ENCODE measurements at regions not wholly inside any gene's neighbourhood (a gene's known extent, or its start where the extent isn't known, plus 50 kb on each side); places are given as distances from the start of the nearest gene placed in this dataset.

DNA sequence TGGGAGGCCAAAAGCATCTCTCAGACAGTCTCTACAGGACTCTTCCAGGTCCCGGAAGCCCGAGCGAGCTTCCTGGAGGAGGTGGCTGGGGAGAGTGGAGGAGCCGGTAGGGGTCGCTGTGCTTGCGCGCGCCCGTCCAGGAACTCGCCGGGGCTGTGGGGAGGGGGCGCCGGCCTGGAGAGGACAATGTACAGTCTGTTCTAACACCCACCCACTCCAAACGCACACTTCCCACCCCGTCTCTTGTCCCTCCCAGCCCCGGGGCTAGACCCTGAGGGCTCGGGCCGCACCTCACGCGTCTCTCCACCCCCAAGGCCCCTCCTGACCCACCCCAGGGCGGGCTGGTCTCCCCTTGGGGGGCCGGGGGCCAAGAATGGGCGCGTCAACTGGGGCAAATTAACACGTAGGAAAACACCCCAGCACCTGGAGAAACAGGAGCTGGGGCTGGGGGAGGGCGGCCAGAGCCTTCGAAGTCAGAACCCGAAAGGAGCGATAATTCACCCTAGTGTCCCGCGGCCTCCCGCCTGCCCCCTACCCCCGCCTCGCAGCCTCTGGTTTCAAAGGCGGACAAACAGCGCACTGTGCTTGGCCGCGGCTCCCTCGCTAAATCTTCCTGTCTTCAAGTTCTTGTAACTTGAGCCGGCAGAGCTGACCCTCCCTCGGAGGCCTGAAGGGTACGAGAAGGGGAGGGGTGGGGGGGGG, 103.2 kb upstream of the FOXP4 start:
- DNase-seq (ENCODE audit: low spot score) = no peak
- H3K27ac ChIP-seq (ENCODE audit: poor library complexity, severe bottlenecking) = no peak overlapping the region
- no peaks in the 10 kb centered on the region for H3K36me3 ChIP-seq (ENCODE audit: low read depth)
- peaks cover 14% of the 10 kb centered on the region for H3K27me3 ChIP-seq (ENCODE audit: insufficient read depth, poor library complexity, severe bottlenecking)
- no peaks in the 10 kb centered on the region for H3K9me3 ChIP-seq (ENCODE audit: severe bottlenecking)
- TF ChIP-seq, protein P1, sequence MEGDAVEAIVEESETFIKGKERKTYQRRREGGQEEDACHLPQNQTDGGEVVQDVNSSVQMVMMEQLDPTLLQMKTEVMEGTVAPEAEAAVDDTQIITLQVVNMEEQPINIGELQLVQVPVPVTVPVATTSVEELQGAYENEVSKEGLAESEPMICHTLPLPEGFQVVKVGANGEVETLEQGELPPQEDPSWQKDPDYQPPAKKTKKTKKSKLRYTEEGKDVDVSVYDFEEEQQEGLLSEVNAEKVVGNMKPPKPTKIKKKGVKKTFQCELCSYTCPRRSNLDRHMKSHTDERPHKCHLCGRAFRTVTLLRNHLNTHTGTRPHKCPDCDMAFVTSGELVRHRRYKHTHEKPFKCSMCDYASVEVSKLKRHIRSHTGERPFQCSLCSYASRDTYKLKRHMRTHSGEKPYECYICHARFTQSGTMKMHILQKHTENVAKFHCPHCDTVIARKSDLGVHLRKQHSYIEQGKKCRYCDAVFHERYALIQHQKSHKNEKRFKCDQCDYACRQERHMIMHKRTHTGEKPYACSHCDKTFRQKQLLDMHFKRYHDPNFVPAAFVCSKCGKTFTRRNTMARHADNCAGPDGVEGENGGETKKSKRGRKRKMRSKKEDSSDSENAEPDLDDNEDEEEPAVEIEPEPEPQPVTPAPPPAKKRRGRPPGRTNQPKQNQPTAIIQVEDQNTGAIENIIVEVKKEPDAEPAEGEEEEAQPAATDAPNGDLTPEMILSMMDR (IDR thresholded peaks at IDR 0.05; ENCODE audit: poor library complexity, severe bottlenecking) = peak; percentile 4
- 0 out of 3 replicates have a peak, but pooled peaks have one; percentile 35 for ATAC-seq (ENCODE audit: low read depth)
- no peaks in the 10 kb centered on the region for H3K4me1 ChIP-seq (ENCODE audit: insufficient read depth, poor library complexity, severe bottlenecking)
- no peak overlapping the region for H3K4me3 ChIP-seq (ENCODE audit: severe bottlenecking)

DNA sequence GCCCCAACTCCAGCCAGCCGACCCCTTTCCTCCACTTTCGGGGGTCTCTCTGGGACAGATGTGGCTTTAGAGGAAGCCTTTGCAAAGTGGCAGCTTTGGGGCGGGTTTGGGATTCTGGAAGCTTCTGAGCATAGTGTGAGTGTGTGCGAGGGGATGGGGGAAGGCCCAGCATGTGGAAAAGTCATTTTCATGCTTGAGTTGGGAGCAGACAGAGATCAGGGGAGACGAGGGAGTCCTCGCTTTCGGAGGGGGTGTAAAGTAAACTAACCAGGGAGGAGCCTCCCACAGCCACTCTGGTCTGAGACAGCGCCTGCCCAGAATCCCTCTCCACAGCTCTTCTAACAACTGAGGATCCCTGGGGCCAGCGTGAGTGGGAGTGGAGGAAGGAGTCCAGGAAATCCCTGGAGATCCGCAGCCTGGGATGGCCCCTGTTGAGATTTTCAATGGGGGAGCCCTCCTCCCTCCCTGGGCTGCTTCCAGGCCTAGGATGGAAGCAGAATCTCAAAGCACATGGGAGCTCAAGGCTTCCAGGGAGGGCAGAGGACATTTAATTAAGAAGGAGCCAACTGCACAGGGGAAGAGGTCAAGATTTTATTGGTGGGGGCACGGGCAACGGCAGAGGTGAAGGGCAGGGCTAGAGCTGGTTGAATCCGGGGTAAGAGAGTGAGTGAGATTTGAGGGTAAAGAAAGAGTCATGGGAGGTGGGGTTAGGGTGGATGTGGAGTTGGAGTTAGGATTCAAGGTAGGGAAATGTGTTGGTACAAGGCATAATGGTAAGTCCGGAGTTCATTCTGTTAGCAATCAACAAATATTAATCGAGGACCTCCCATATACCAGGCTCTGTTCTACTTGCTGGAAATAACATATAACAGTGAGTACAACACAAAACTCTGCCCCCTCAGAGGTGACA, 102.3 kb upstream of the FOXP4 start:
- TF ChIP-seq, protein P1 (IDR thresholded peaks at IDR 0.05; ENCODE audit: poor library complexity, severe bottlenecking) = no peak
- DNase-seq (ENCODE audit: low spot score) (no peak), ATAC-seq (ENCODE audit: low read depth) (no peak)
- Histone ChIP-seq H3K27me3 (ENCODE audit: insufficient read depth, poor library complexity, severe bottlenecking) (peaks cover 14% of the 10 kb centered on the region), H3K4me3 (ENCODE audit: severe bottlenecking) (no peak overlapping the region), H3K36me3 (ENCODE audit: low read depth) (no peaks in the 10 kb centered on the region), H3K27ac (ENCODE audit: poor library complexity, severe bottlenecking) (no peak overlapping the region), H3K9me3 (ENCODE audit: severe bottlenecking) (no peaks in the 10 kb centered on the region), H3K4me1 (ENCODE audit: insufficient read depth, poor library complexity, severe bottlenecking) (no peaks in the 10 kb centered on the region)

DNA sequence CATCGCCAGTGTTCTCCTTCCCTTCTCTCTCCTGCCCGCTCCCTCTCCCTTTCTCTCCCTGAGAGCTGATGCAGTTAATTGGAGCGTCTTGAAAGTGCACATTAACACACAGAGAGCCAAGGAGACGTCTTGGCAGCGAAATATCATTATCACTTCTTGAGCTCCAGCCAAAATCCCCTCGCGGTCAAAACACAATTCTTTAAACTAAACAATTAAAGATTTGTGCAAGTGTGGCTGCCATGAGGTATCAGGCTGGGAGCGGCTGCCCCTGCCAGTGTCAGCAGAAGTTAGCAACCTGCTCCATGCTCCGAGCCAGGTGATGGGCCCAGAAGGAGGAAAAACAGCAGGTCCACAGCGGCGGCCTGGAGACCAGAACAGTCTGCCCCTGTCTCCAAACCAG, 100.9 kb upstream of the FOXP4 start:
- ATAC-seq (ENCODE audit: low read depth) = no peak

DNA sequence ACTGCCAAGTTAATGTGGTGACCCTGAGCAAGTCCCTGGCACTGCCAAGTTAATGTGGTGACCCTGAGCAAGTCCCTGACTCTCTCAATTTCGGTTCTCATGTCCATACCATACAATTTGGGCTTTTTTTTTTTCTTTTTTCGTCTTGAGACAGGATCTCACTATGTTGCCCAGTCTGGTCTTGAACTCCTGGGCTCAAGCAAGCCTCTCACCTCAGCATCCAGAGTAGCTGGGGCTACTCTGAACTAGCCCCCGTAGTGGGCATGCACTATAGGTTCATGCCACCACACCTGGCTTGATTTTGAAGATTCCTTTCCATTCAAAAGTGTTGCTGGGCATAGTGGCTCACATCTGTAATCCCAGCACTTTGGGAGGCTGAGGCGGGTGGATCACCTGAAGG, 100.0 kb upstream of the FOXP4 start:
- no peaks in the 10 kb centered on the region for H3K4me1 ChIP-seq (ENCODE audit: insufficient read depth, poor library complexity, severe bottlenecking)
- H3K27ac ChIP-seq (ENCODE audit: poor library complexity, severe bottlenecking) = no peak overlapping the region
- no peak overlapping the region for H3K4me3 ChIP-seq (ENCODE audit: severe bottlenecking)
- H3K9me3 ChIP-seq (ENCODE audit: severe bottlenecking) = no peaks in the 10 kb centered on the region
- TF ChIP-seq, protein P1 (IDR thresholded peaks at IDR 0.05; ENCODE audit: poor library complexity, severe bottlenecking) = no peak
- peaks cover 14% of the 10 kb centered on the region for H3K27me3 ChIP-seq (ENCODE audit: insufficient read depth, poor library complexity, severe bottlenecking)
- no peaks in the 10 kb centered on the region for H3K36me3 ChIP-seq (ENCODE audit: low read depth)
- DNase-seq (ENCODE audit: low spot score) = no peak
- no peak for ATAC-seq (ENCODE audit: low read depth)

More for the DNA sequence above, 100.9 kb upstream of the FOXP4 start:
- Histone ChIP-seq H3K27ac (ENCODE audit: poor library complexity, severe bottlenecking) (no peak overlapping the region), H3K4me3 (ENCODE audit: severe bottlenecking) (no peak overlapping the region), H3K9me3 (ENCODE audit: severe bottlenecking) (no peaks in the 10 kb centered on the region), H3K27me3 (ENCODE audit: insufficient read depth, poor library complexity, severe bottlenecking) (peaks cover 14% of the 10 kb centered on the region), H3K36me3 (ENCODE audit: low read depth) (no peaks in the 10 kb centered on the region), H3K4me1 (ENCODE audit: insufficient read depth, poor library complexity, severe bottlenecking) (no peaks in the 10 kb centered on the region)
- no peak for DNase-seq (ENCODE audit: low spot score)
- TF ChIP-seq, protein P1 (IDR thresholded peaks at IDR 0.05; ENCODE audit: poor library complexity, severe bottlenecking) = no peak

Measured in RWPE2 (cell line).